H9 (cell line): ENCODE measurements at regions not wholly inside any gene's neighbourhood (a gene's known extent, or its start where the extent isn't known, plus 50 kb on each side); places are given as distances from the start of the nearest gene placed in this dataset.

ENCODE experiments used
- DNase-seq: peaks from one replicate; pipeline ENCODE4 v3.0.0-alpha.2; 2017
- H2AFZ ChIP-seq: one replicate; pipeline ENCODE4 v1.6.1; 2013; ENCODE audit warnings: mild to moderate bottlenecking, low read length, control low read depth, moderate library complexity
- H2AK5ac ChIP-seq: 2 replicates; pipeline ENCODE4 v1.6.1; 2013; ENCODE audit warnings: low read length, control low read depth, mixed read lengths; ENCODE audit not compliant: insufficient read length
- H2BK120ac ChIP-seq: one replicate; pipeline ENCODE4 v1.6.1; 2013; ENCODE audit warnings: low read depth, mild to moderate bottlenecking, low read length, control low read depth, inconsistent platforms; ENCODE audit not compliant: poor library complexity, severe bottlenecking
- H2BK12ac ChIP-seq: 2 replicates; pipeline ENCODE4 v1.6.1; 2013; ENCODE audit warnings: low read length, control low read depth, mixed read lengths, low read depth; ENCODE audit not compliant: insufficient read length
- H2BK15ac ChIP-seq: 2 replicates; pipeline ENCODE4 v1.6.1; 2013; ENCODE audit warnings: low read depth, low read length, control low read depth
- H2BK20ac ChIP-seq: one replicate; pipeline ENCODE4 v1.6.1; 2013; ENCODE audit warnings: low read depth, mild to moderate bottlenecking, low read length, control low read depth, inconsistent platforms; ENCODE audit not compliant: poor library complexity, severe bottlenecking
- H2BK5ac ChIP-seq: 2 replicates; pipeline ENCODE4 v1.6.1; 2013; ENCODE audit warnings: low read length, control low read depth, mixed read lengths; ENCODE audit not compliant: insufficient read length
- H3K14ac ChIP-seq: 2 replicates; pipeline ENCODE4 v1.6.1; 2013; ENCODE audit warnings: low read length, control low read depth; ENCODE audit not compliant: insufficient read depth
- H3K18ac ChIP-seq: 2 replicates; pipeline ENCODE4 v1.6.1; 2013; ENCODE audit warnings: low read depth, mild to moderate bottlenecking, mixed read lengths, low read length, control low read depth; ENCODE audit not compliant: insufficient read length
- H3K23ac ChIP-seq: 2 replicates; pipeline ENCODE4 v1.6.1; 2013; ENCODE audit warnings: low read length, control low read depth, mixed read lengths, low read depth; ENCODE audit not compliant: insufficient read length
- H3K23me2 ChIP-seq: 2 replicates; pipeline ENCODE4 v1.6.1; 2013; ENCODE audit warnings: low read depth, mild to moderate bottlenecking, mixed read lengths, low read length, control low read depth; ENCODE audit not compliant: insufficient read length, poor library complexity, severe bottlenecking
- H3K27ac ChIP-seq: 2 replicates; pipeline ENCODE4 v1.5.1; 2013; ENCODE audit warnings: low read length, control low read depth, mixed read lengths, low read depth; ENCODE audit not compliant: insufficient read length
- H3K27me3 ChIP-seq: 2 replicates; pipeline ENCODE4 v1.6.1; 2013; ENCODE audit warnings: low read length, control low read depth, inconsistent platforms; ENCODE audit not compliant: insufficient read depth
- H3K4ac ChIP-seq: 2 replicates; pipeline ENCODE4 v1.6.1; 2013; ENCODE audit warnings: low read depth, mild to moderate bottlenecking, control low read depth, inconsistent platforms, low read length, moderate library complexity
- H3K4me1 ChIP-seq: 2 replicates; pipeline ENCODE4 v1.6.1; 2013; ENCODE audit warnings: low read length, control low read depth, inconsistent platforms; ENCODE audit not compliant: insufficient read depth
- H3K4me2 ChIP-seq: 2 replicates; pipeline ENCODE4 v1.6.1; 2013; ENCODE audit warnings: low read length, control low read depth, mixed read lengths; ENCODE audit not compliant: insufficient read length, insufficient read depth
- H3K56ac ChIP-seq: 2 replicates; pipeline ENCODE4 v1.6.1; 2013; ENCODE audit warnings: low read depth, mild to moderate bottlenecking, mixed read lengths, low read length, control low read depth; ENCODE audit not compliant: insufficient read length
- H3K79me1 ChIP-seq: 2 replicates; pipeline ENCODE4 v1.6.1; 2013; ENCODE audit warnings: low read depth, mild to moderate bottlenecking, moderate library complexity, low read length, control low read depth, inconsistent platforms; ENCODE audit not compliant: insufficient read depth, poor library complexity, severe bottlenecking
- H3K79me2 ChIP-seq: 2 replicates; pipeline ENCODE4 v1.6.1; 2013; ENCODE audit warnings: low read length, control low read depth, inconsistent platforms; ENCODE audit not compliant: insufficient read depth
- H3K9ac ChIP-seq: 2 replicates; pipeline ENCODE4 v1.6.1; 2013; ENCODE audit warnings: low read length, control low read depth, mixed read lengths; ENCODE audit not compliant: insufficient read length; ENCODE audit errors: extremely low read depth
- H3K9me3 ChIP-seq: one replicate; pipeline ENCODE4 v1.6.1; 2013; ENCODE audit warnings: low read depth, low read length, inconsistent platforms; ENCODE audit not compliant: control insufficient read depth
- H3T11ph ChIP-seq: one replicate; pipeline ENCODE4 v1.6.1; 2013; ENCODE audit warnings: mild to moderate bottlenecking, low read length, control low read depth, inconsistent platforms
- H4K20me1 ChIP-seq: one replicate; pipeline ENCODE4 v1.6.1; 2013; ENCODE audit not compliant: control insufficient read depth, insufficient read length, insufficient read depth
- H4K5ac ChIP-seq: 2 replicates; pipeline ENCODE4 v1.6.1; 2013; ENCODE audit warnings: low read depth, mild to moderate bottlenecking, mixed read lengths, low read length, control low read depth; ENCODE audit not compliant: insufficient read length
- H4K8ac ChIP-seq: replicated peaks from 2 replicates; pipeline ENCODE4 v1.6.1; 2013; ENCODE audit warnings: low read length, control low read depth, mixed read lengths, low read depth; ENCODE audit not compliant: insufficient read length
- H4K91ac ChIP-seq: 2 replicates; pipeline ENCODE4 v1.6.1; 2013; ENCODE audit warnings: low read depth, mild to moderate bottlenecking, moderate library complexity, mixed read lengths, low read length, control low read depth; ENCODE audit not compliant: insufficient read length
- H3K27ac Mint-ChIP-seq, 3 experiments: 2 replicates in 2 of 3; 3 replicates in 1 of 3; pipeline ENCODE4 v1.8.0; 2020 to 2021; ENCODE audit warnings: mixed read lengths in 3 of 3, mild to moderate bottlenecking in 1 of 3, moderate library complexity in 1 of 3
- H3K27me3 Mint-ChIP-seq: 2 replicates; pipeline ENCODE4 v1.8.0; 2021; ENCODE audit warnings: low read depth, mild to moderate bottlenecking, moderate library complexity, mixed read lengths
- H3K36me3 Mint-ChIP-seq, 3 experiments: 2 replicates in 2 of 3; 3 replicates in 1 of 3; pipeline ENCODE4 v1.8.0; 2020 to 2021; ENCODE audit warnings: low read depth in 3 of 3, mixed read lengths in 3 of 3; ENCODE audit not compliant: insufficient read depth in 1 of 3
- H3K4me1 Mint-ChIP-seq, 2 experiments: 2 replicates each; pipeline ENCODE4 v1.8.0; 2020; ENCODE audit warnings: mixed read lengths in 2 of 2
- H3K4me3 Mint-ChIP-seq, 2 experiments: 2 replicates in 1 of 2; 3 replicates in 1 of 2; pipeline ENCODE4 v1.8.0; 2020 to 2021; ENCODE audit warnings: mild to moderate bottlenecking in 2 of 2, mixed read lengths in 2 of 2, moderate library complexity in 1 of 2
- H3K9me3 Mint-ChIP-seq, 2 experiments: 2 replicates in 1 of 2; 3 replicates in 1 of 2; pipeline ENCODE4 v1.8.0; 2020; ENCODE audit warnings: mild to moderate bottlenecking in 2 of 2, mixed read lengths in 2 of 2, moderate library complexity in 1 of 2
- CTCF ChIP-seq: fragments of 200-600 bp; sonication (generic); conservative IDR thresholded peaks from 3 replicates; pipeline ENCODE4 v1.8.0; 2021; ENCODE audit warnings: antibody characterized with exemption, mild to moderate bottlenecking
- WGBS: extraction: QIAGEN DNeasy Blood & Tissue Kit; methylation state at CpG from one replicate; pipeline ENCODE4 v1.1.7; 2013; ENCODE audit warnings: missing lambda C conversion rate, low lambda C conversion rate, mixed read lengths; ENCODE audit not compliant: insufficient read length; ENCODE audit errors: extremely low coverage; 5-methylcytosine and 5-hydroxymethylcytosine counted together

- H4K20me1 ChIP-seq = no peaks in the 10 kb centered on the region
- H3K4ac ChIP-seq = no peak overlapping the region
- no peak overlapping the region for H2BK15ac ChIP-seq
- H3K9me3 ChIP-seq = no peaks in the 10 kb centered on the region
- no CpG with 5 or more reads among the region's 4 CpGs for WGBS
- no peak overlapping the region for H3K4me2 ChIP-seq
- no peak overlapping the region for H3K18ac ChIP-seq
- Mint-ChIP-seq H3K27me3 (no peaks in the 10 kb centered on the region), H3K4me3 (no peak overlapping the region), H3K9me3 (no peaks in the 10 kb centered on the region), H3K4me1 (no peaks in the 10 kb centered on the region), H3K27ac (no peak overlapping the region; a peak in 1 of 7 replicates), H3K36me3 (no peaks in the 10 kb centered on the region)
- no peaks in the 10 kb centered on the region for H3K23me2 ChIP-seq
- no peak overlapping the region for H2AFZ ChIP-seq
- H4K5ac ChIP-seq = no peak overlapping the region
- TF ChIP-seq CTCF = no peak
- no peaks in the 10 kb centered on the region for H3K27me3 ChIP-seq
- H3K4me1 ChIP-seq = no peaks in the 10 kb centered on the region
- H3K79me1 ChIP-seq = no peaks in the 10 kb centered on the region
- no peak overlapping the region for H2BK120ac ChIP-seq
- H3K56ac ChIP-seq = no peak overlapping the region
- no peak overlapping the region for H3K9ac ChIP-seq
- H3K79me2 ChIP-seq = no peaks in the 10 kb centered on the region
- H3K27ac ChIP-seq = no peak overlapping the region
- H4K91ac ChIP-seq = no peak overlapping the region
- no peak for DNase-seq
- no peak overlapping the region for H2BK20ac ChIP-seq
- H2BK5ac ChIP-seq = no peak overlapping the region
- H3T11ph ChIP-seq = no peak overlapping the region
- H2AK5ac ChIP-seq = no peak overlapping the region
- H3K14ac ChIP-seq = no peak overlapping the region
- H3K23ac ChIP-seq = no peak overlapping the region
- no peak overlapping the region for H2BK12ac ChIP-seq
- no peak overlapping the region for H4K8ac ChIP-seq
Observed at GRCh38 chr1:219027146-219027673, 146.5 kb upstream of the LYPLAL1 start.
